OCI-LY7 (cell line): ENCODE measurements at regions not wholly inside any gene's neighbourhood (a gene's known extent, or its start where the extent isn't known, plus 50 kb on each side); places are given as distances from the start of the nearest gene placed in this dataset.

ENCODE experiments used
- CTCF ChIP-seq: fragments of 200-600 bp; sonication (generic); conservative IDR thresholded peaks from 2 replicates; pipeline ENCODE4 v1.5.1; 2014; ENCODE audit warnings: mild to moderate bottlenecking, antibody characterized with exemption, low read length, moderate library complexity, mixed read lengths
- EZH2phosphoT487 ChIP-seq: fragments of 200-600 bp; sonication (generic); IDR thresholded peaks from 2 replicates; pipeline ENCODE4 v1.6.1; 2018; ENCODE audit warnings: low read depth, borderline replicate concordance, mild to moderate bottlenecking, mixed run types, antibody characterized with exemption, low read length, moderate library complexity, mixed read lengths

- TF ChIP-seq CTCF (no peak), EZH2phosphoT487 (no peak)
Measured at GRCh38 chr9:100641166-100641565, 63.3 kb downstream of the CAVIN4 start.
